ENCODE measurements at regions not wholly inside any gene's neighbourhood (a gene's known extent, or its start where the extent isn't known, plus 50 kb on each side); places are given as distances from the start of the nearest gene placed in this dataset.

GRCh38 chr1:226497991-226498639 lies 50.4 kb upstream of the STUM start:
- TF ChIP-seq ELK4 (IDR thresholded peaks at IDR 0.05; ENCODE audit: borderline replicate concordance, low read depth, low read length) (no peak), YY1 (tag by site-specific recombination; IDR thresholded peaks at IDR 0.05) (no peak), ZNF768 (tag by site-specific recombination; IDR thresholded peaks at IDR 0.05) (no peak), KLF10 (tag by site-specific recombination; IDR thresholded peaks at IDR 0.05) (no peak), TSHZ1 (tag by site-specific recombination; IDR thresholded peaks at IDR 0.05; ENCODE audit: borderline replicate concordance) (no peak), ZNF341 (tag by site-specific recombination; IDR thresholded peaks at IDR 0.05; ENCODE audit: low read depth) (no peak), ZNF621 (tag by site-specific recombination; IDR thresholded peaks at IDR 0.05) (no peak), ZNF560 (tag by site-specific recombination; IDR thresholded peaks at IDR 0.05; ENCODE audit: borderline replicate concordance) (no peak), ZFP3 (tag by site-specific recombination; IDR thresholded peaks at IDR 0.05; ENCODE audit: low read depth) (no peak)
- TF ChIP-seq, protein P1, sequence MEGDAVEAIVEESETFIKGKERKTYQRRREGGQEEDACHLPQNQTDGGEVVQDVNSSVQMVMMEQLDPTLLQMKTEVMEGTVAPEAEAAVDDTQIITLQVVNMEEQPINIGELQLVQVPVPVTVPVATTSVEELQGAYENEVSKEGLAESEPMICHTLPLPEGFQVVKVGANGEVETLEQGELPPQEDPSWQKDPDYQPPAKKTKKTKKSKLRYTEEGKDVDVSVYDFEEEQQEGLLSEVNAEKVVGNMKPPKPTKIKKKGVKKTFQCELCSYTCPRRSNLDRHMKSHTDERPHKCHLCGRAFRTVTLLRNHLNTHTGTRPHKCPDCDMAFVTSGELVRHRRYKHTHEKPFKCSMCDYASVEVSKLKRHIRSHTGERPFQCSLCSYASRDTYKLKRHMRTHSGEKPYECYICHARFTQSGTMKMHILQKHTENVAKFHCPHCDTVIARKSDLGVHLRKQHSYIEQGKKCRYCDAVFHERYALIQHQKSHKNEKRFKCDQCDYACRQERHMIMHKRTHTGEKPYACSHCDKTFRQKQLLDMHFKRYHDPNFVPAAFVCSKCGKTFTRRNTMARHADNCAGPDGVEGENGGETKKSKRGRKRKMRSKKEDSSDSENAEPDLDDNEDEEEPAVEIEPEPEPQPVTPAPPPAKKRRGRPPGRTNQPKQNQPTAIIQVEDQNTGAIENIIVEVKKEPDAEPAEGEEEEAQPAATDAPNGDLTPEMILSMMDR (tag by site-specific recombination; IDR thresholded peaks at IDR 0.05) = no peak
- TF ChIP-seq, protein P2, sequence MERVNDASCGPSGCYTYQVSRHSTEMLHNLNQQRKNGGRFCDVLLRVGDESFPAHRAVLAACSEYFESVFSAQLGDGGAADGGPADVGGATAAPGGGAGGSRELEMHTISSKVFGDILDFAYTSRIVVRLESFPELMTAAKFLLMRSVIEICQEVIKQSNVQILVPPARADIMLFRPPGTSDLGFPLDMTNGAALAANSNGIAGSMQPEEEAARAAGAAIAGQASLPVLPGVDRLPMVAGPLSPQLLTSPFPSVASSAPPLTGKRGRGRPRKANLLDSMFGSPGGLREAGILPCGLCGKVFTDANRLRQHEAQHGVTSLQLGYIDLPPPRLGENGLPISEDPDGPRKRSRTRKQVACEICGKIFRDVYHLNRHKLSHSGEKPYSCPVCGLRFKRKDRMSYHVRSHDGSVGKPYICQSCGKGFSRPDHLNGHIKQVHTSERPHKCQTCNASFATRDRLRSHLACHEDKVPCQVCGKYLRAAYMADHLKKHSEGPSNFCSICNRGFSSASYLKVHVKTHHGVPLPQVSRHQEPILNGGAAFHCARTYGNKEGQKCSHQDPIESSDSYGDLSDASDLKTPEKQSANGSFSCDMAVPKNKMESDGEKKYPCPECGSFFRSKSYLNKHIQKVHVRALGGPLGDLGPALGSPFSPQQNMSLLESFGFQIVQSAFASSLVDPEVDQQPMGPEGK (tag by site-specific recombination; IDR thresholded peaks at IDR 0.05) = no peak
